BLaER1 treated with 17β-estradiol and CSF1 and Interleukin-3, amounts not matched to agents 10 nM and 100 nM (cell line): ENCODE measurements at regions not wholly inside any gene's neighbourhood (a gene's known extent, or its start where the extent isn't known, plus 50 kb on each side); places are given as distances from the start of the nearest gene placed in this dataset.

Experiments
- H3K27ac ChIP-seq, 11 experiments: shearing (Covaris generic); formaldehyde crosslinking; 2 replicates each; pipeline ENCODE4 v1.8.1; 2022
- H3K27me3 ChIP-seq, 11 experiments: shearing (Covaris generic); formaldehyde crosslinking; 2 replicates each; pipeline ENCODE4 v1.8.1; 2022
- H3K36me3 ChIP-seq, 11 experiments: shearing (Covaris generic); formaldehyde crosslinking; 2 replicates each; pipeline ENCODE4 v1.8.1; 2022
- H3K4me1 ChIP-seq, 10 experiments: shearing (Covaris generic); formaldehyde crosslinking; 2 replicates each; pipeline ENCODE4 v1.8.1; 2022
- H3K4me2 ChIP-seq, 11 experiments: shearing (Covaris generic); formaldehyde crosslinking; 2 replicates each; pipeline ENCODE4 v1.8.1; 2022
- H3K4me3 ChIP-seq, 10 experiments: shearing (Covaris generic); formaldehyde crosslinking; 2 replicates each; pipeline ENCODE4 v1.8.1; 2022
- H3K9ac ChIP-seq, 11 experiments: shearing (Covaris generic); formaldehyde crosslinking; 2 replicates each; pipeline ENCODE4 v1.8.1; 2022
- H3K9me3 ChIP-seq, 11 experiments: shearing (Covaris generic); formaldehyde crosslinking; replicated peaks in 1 of 11; 2 replicates each; pipeline ENCODE4 v1.8.1; 2022
- H4K20me1 ChIP-seq, 11 experiments: shearing (Covaris generic); formaldehyde crosslinking; 2 replicates each; pipeline ENCODE4 v1.8.1; 2022
- Cebpa-rat ChIP-seq, 11 experiments: shearing (Covaris generic); IDR thresholded peaks; 2 replicates each; pipeline ENCODE4 v1.8.1; 2022

DNA sequence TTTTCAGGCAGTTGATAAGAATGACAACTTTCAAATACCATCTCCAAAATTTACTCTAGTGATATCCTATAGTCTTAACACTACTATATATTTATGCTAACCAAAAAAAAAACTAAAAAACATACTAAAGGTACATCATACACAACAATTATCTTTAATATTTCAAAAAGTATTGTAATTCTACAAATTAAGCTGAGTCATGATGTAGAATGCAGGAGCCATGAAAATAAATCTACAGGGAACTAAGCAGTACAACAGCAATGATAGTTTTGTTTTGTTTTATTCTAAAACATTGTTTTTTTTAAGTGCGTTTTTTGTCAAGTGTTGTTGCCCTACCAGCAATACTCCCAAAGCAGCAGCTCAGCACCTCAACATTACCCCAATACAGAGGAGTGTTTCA lies 314.3 kb downstream of the FSIP2 start:
- Histone ChIP-seq H3K36me3 (no peaks in the 10 kb centered on the region), H3K9me3 (peaks cover 0 to under 1% (median 0%) of the 10 kb centered on the region in 11 experiments; a peak in 1 of 22 replicates), H3K4me3 (no peak overlapping the region), H3K9ac (no peak overlapping the region), H4K20me1 (no peaks in the 10 kb centered on the region), H3K4me1 (no peaks in the 10 kb centered on the region), H3K27ac (no peak overlapping the region), H3K27me3 (no peaks in the 10 kb centered on the region), H3K4me2 (no peak overlapping the region)
- TF ChIP-seq Cebpa-rat (IDR thresholded peaks at IDR 0.05), result no peak

DNA sequence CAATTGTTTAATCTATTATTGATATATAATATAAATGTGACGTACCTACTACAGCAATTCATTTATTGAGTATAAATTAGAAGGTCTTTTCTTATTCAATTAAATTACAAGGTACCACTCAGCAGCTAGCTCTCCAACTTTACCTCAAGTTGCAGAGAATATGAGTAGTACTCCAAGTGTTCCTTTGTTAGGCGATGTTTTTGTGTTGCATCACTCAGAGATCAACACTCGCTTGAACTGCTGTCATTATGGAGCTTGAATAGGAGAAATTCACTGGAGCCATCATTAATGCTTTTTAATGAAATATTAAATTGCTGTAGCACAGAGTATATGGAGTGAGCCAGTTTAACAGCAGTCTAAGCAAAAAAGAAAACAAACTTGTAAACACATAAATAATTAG lies 320.0 kb downstream of the FSIP2 start:
- peaks cover 0 to 32% (median 0%) of the 10 kb centered on the region in 10 experiments; a peak in 6 of 20 replicates for H3K4me1 ChIP-seq
- no peaks in the 10 kb centered on the region for H4K20me1 ChIP-seq
- H3K4me3 ChIP-seq, result no peak overlapping the region
- H3K36me3 ChIP-seq, result no peaks in the 10 kb centered on the region
- TF ChIP-seq Cebpa-rat (IDR thresholded peaks at IDR 0.05), result no peak
- no peak overlapping the region for H3K4me2 ChIP-seq
- H3K9me3 ChIP-seq, result peaks cover 0 to under 1% (median 0%) of the 10 kb centered on the region in 11 experiments; a peak in 3 of 22 replicates
- no peak overlapping the region for H3K27ac ChIP-seq
- H3K9ac ChIP-seq, result no peak overlapping the region
- H3K27me3 ChIP-seq, result no peaks in the 10 kb centered on the region

DNA sequence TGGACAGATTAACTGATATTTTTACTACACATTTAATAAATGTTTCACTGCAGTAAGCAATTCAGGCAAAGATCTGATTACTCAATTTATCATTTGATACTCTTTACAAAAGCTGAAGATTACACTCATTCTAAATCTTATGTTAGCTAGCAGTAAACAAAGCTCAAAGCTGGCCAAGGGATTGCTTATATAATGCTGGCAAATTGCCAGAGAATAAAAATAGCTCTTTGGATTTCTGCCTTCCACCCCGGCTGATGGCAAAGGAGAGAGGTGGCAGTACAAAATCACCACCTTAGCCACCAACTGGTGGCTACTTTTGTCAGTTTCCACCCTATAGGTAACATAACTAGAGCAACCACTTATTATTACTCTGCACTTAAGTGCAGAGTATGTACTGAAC lies 320.5 kb downstream of the FSIP2 start:
- H3K27ac ChIP-seq, result no peak overlapping the region
- H3K9ac ChIP-seq, result no peak overlapping the region
- H3K4me3 ChIP-seq, result no peak overlapping the region
- no peak overlapping the region for H3K4me2 ChIP-seq
- H3K9me3 ChIP-seq, result peaks cover 0 to 5% (median 0%) of the 10 kb centered on the region in 11 experiments; a peak in 4 of 22 replicates
- no peaks in the 10 kb centered on the region for H3K27me3 ChIP-seq
- peaks cover 0 to 32% (median 0%) of the 10 kb centered on the region in 10 experiments; a peak in 6 of 20 replicates for H3K4me1 ChIP-seq
- no peaks in the 10 kb centered on the region for H4K20me1 ChIP-seq
- no peak for TF ChIP-seq Cebpa-rat (IDR thresholded peaks at IDR 0.05)
- H3K36me3 ChIP-seq, result no peaks in the 10 kb centered on the region

DNA sequence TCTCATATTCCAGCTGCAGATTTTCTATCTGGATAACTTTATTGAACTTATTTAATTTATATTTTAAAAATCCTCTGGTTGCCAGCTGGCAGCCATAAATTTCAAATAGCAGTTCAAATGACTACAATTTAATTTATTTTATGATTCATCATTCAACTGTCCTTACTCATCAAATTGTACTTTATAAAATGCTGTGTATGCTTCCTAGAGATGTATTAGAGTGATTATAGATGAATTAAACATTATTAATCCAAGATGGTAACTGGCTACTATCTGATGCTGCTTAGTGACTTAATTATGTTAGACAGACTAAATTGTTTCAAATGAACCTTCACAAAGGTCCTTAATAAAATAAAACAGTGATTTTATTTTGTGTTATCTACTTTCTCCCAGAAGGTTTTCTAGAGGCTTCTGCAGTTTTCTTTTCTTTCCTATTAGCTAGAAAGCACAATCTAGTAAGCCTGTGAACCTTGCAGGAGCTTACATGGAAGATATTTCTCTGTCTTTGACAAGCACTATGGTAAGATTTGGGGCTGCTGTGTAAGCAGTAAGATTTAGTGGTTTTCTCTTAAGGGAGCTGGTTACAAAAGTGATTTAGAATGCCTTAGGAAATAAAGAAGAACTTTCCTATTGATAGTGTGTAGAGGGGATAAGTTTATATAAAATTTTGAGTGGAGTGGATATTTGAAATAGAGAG lies 322.3 kb downstream of the FSIP2 start:
- Histone ChIP-seq H3K36me3 (0 out of 22 replicates have a peak, but pooled peaks cover 0 to 4% (median 0%) of the 10 kb centered on the region in 11 experiments), H3K27me3 (no peaks in the 10 kb centered on the region), H3K4me3 (no peak overlapping the region), H3K9me3 (peaks cover 5 to 21% (median 13%) of the 10 kb centered on the region in 11 experiments; a peak in 19 of 22 replicates), H3K9ac (no peak overlapping the region), H4K20me1 (no peaks in the 10 kb centered on the region), H3K27ac (peak overlapping the region in 2 of 11 experiments; percentile 16 to 20; a peak in 1 of 22 replicates), H3K4me2 (peak overlapping the region in 3 of 11 experiments; percentile 36 to 62 (median 51); a peak in 4 of 22 replicates), H3K4me1 (peaks cover 0 to 32% (median 0%) of the 10 kb centered on the region in 10 experiments; a peak in 6 of 20 replicates)
- no peak for TF ChIP-seq Cebpa-rat (IDR thresholded peaks at IDR 0.05)

DNA sequence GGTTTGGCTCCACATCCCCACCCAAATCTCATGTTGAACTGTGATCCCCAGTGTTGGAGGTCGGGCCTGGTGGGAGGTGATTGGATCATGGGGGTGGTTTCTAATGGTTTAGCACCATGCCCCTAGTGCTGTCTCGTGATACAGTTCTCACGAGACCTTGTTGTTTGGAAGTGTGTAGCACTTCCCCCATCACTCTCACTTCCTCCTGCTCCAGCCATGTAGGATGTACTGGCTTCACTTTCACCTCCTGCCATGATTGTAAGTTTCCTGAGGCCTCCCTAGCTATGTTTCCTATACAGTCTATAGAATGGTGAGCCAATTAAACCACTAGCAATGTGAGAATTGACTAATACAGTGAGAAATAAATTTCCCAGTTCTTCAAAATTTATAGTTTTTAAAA lies 325.9 kb downstream of the FSIP2 start:
- H3K4me1 ChIP-seq, result peaks cover 7 to 32% (median 10%) of the 10 kb centered on the region in 10 experiments
- H3K36me3 ChIP-seq, result 0 out of 22 replicates have a peak, but pooled peaks cover 0 to 4% (median 0%) of the 10 kb centered on the region in 11 experiments
- TF ChIP-seq Cebpa-rat (IDR thresholded peaks at IDR 0.05), result no peak
- H4K20me1 ChIP-seq, result no peaks in the 10 kb centered on the region
- no peak overlapping the region for H3K4me2 ChIP-seq
- no peak overlapping the region for H3K9ac ChIP-seq
- no peaks in the 10 kb centered on the region for H3K27me3 ChIP-seq
- H3K9me3 ChIP-seq, result peaks cover 5 to 21% (median 13%) of the 10 kb centered on the region in 11 experiments; a peak in 19 of 22 replicates
- H3K27ac ChIP-seq, result no peak overlapping the region
- H3K4me3 ChIP-seq, result no peak overlapping the region

DNA sequence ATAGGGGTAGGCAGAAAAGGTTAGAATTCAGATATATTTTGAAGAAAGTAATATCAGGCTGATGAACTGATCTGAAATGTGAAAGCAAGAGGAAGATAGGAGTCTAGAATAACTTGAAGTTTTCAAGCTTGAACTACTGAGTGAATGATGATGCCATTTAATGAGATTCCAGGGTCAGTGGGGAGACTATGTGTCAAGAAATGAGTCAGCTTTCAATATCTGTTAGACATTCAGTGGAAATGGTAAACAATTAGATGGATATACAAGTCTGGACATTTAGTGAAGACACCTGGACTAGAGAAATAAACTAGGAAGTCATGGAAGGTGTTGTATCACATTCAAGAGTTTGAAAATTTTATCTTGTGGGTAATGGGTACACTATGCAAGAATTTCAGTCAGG lies 326.9 kb downstream of the FSIP2 start:
- Histone ChIP-seq H4K20me1 (no peaks in the 10 kb centered on the region), H3K4me2 (no peak overlapping the region), H3K27me3 (no peaks in the 10 kb centered on the region), H3K9me3 (peaks cover 5 to 21% (median 13%) of the 10 kb centered on the region in 11 experiments; a peak in 19 of 22 replicates), H3K27ac (no peak overlapping the region), H3K4me3 (no peak overlapping the region), H3K36me3 (0 out of 22 replicates have a peak, but pooled peaks cover 0 to 4% (median 0%) of the 10 kb centered on the region in 11 experiments), H3K4me1 (peaks cover 7 to 27% (median 10%) of the 10 kb centered on the region in 10 experiments), H3K9ac (no peak overlapping the region)
- TF ChIP-seq Cebpa-rat (IDR thresholded peaks at IDR 0.05), result no peak

DNA sequence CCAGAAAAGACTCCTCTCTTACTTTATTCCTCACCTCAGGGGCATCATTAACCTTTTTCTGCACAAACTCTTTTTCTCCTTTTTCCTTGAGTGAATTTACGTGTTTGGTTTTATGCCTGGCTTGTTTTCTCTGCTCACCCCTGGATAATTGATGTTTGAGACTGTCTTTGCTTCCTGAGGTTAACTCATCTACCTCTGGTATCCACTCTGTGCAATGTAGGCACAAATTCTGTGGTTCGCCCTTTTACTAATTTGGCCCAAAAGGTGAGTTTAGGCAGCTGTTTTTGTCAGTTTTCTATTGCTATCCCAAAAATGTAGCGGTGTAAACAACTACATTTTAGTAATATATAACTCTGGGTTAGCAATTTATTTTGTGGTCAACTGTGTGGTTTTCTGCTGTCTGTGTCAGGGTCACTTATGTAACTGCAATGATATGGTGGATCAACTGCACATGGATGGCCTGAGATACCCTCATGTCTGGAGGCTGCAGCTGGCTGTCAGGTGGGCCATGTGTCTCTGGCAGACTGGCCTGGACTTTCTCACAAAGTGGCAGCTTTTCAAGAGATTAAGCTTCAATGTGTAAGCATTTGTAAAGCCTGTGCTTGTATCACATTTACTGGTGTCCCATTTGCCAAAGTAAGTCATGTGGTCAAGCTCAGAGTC lies 329.7 kb downstream of the FSIP2 start:
- TF ChIP-seq Cebpa-rat (IDR thresholded peaks at IDR 0.05), result no peak
- H3K27me3 ChIP-seq, result no peaks in the 10 kb centered on the region

DNA sequence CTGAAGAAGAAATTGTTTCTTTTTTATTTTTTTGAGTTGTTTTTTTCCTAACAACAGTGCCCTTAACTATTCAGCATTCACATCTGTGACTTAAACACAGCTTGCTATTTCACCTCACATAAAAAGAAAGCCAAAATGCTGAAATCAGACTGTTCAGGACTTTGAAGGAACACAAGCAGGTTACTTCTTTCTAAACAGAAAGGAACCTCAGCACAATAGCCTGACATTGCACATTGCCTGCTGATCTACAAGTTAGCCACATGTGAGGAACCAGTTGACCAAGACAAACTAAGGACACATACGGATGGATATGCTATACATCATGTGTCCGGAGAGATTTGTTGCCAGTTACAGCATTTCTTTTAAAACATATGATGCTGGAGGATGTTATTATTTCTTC lies 331.1 kb downstream of the FSIP2 start:
- no peaks in the 10 kb centered on the region for H4K20me1 ChIP-seq

More for the DNA sequence above, 329.7 kb downstream of the FSIP2 start:
- H3K9ac ChIP-seq, result no peak overlapping the region
- H4K20me1 ChIP-seq, result no peaks in the 10 kb centered on the region
- H3K4me3 ChIP-seq, result no peak overlapping the region
- 0 out of 22 replicates have a peak, but pooled peaks cover 0 to 4% (median 0%) of the 10 kb centered on the region in 11 experiments for H3K36me3 ChIP-seq
- H3K4me1 ChIP-seq, result peaks cover 6 to 12% (median 8%) of the 10 kb centered on the region in 10 experiments; a peak in 17 of 20 replicates
- peak overlapping the region in 10 of 11 experiments; percentile 13 to 58 (median 34); a peak in 15 of 22 replicates for H3K4me2 ChIP-seq
- H3K9me3 ChIP-seq, result peaks cover 5 to 25% (median 14%) of the 10 kb centered on the region in 11 experiments; a peak in 19 of 22 replicates
- no peak overlapping the region for H3K27ac ChIP-seq

DNA sequence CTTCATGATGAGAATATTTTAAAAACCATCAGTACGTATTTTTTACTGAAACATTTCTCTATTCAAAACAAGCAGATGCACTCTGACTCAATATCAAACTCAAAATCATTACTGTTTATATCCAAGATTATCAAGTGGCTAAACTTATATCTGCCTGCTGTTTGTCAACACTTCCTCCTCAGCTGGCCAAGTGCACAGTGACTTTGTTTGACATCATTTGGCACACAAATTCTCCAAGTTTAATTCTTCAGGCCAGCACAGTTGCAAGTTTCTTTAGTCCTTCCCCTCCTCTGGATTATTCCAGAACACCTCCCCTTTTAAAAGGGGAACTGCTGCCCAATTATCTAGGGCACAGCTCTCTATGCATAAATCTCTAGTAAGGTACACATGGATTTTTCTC lies 346.6 kb downstream of the FSIP2 start:
- Histone ChIP-seq H3K4me1 (peaks cover 0 to 11% (median 7%) of the 10 kb centered on the region in 10 experiments; a peak in 6 of 20 replicates), H3K36me3 (0 out of 22 replicates have a peak, but pooled peaks cover 0 to 3% (median 0%) of the 10 kb centered on the region in 11 experiments), H3K9ac (no peak overlapping the region), H4K20me1 (no peaks in the 10 kb centered on the region), H3K27me3 (no peaks in the 10 kb centered on the region), H3K4me3 (no peak overlapping the region), H3K4me2 (peak overlapping the region in 2 of 11 experiments; percentile 29 to 32; a peak in 3 of 22 replicates), H3K27ac (no peak overlapping the region), H3K9me3 (peaks cover 0 to 24% (median 16%) of the 10 kb centered on the region in 11 experiments; a peak in 11 of 22 replicates)
- TF ChIP-seq Cebpa-rat (IDR thresholded peaks at IDR 0.05), result no peak

More for the DNA sequence above, 331.1 kb downstream of the FSIP2 start:
- 0 out of 22 replicates have a peak, but pooled peaks cover 0 to under 1% (median 0%) of the 10 kb centered on the region in 11 experiments for H3K36me3 ChIP-seq
- H3K4me3 ChIP-seq, result no peak overlapping the region
- no peak for TF ChIP-seq Cebpa-rat (IDR thresholded peaks at IDR 0.05)
- no peak overlapping the region for H3K4me2 ChIP-seq
- H3K4me1 ChIP-seq, result peaks cover 6 to 11% (median 8%) of the 10 kb centered on the region in 10 experiments; a peak in 17 of 20 replicates
- H3K9ac ChIP-seq, result no peak overlapping the region
- no peaks in the 10 kb centered on the region for H3K27me3 ChIP-seq
- peaks cover 4 to 21% (median 8%) of the 10 kb centered on the region in 11 experiments; a peak in 14 of 22 replicates for H3K9me3 ChIP-seq
- no peak overlapping the region for H3K27ac ChIP-seq
